SK-N-SH (cell line): ENCODE measurements at regions not wholly inside any gene's neighbourhood (a gene's known extent, or its start where the extent isn't known, plus 50 kb on each side); places are given as distances from the start of the nearest gene placed in this dataset.

Experiments
- CHD2 ChIP-seq: fragments of 150-350 bp; IDR thresholded peaks from 2 replicates; pipeline ENCODE4 v1.6.1; 2018; ENCODE audit warnings: low read length; ENCODE audit not compliant: partially characterized antibody
- EP300 ChIP-seq, 2 experiments: IDR thresholded peaks; 2 replicates each; pipeline versions ENCODE4 v1.4.0 to v1.6.1; 2012; ENCODE audit warnings: borderline replicate concordance in 1 of 2, low read depth in 1 of 2, low read length in 1 of 2
- GABPA ChIP-seq: IDR thresholded peaks from 2 replicates; pipeline ENCODE4 v1.4.0; 2012; ENCODE audit warnings: low read depth, mild to moderate bottlenecking
- RAD21 ChIP-seq: IDR thresholded peaks from 2 replicates; pipeline ENCODE4 v1.6.1; 2012; ENCODE audit warnings: mild to moderate bottlenecking, low read length
- TF ChIP-seq, protein P1 (sequence below): fragments of 200-600 bp; sonication (generic); IDR thresholded peaks from 2 replicates; pipeline ENCODE4 v1.6.1; 2017; ENCODE audit warnings: antibody characterized with exemption, mild to moderate bottlenecking, moderate library complexity
- TF ChIP-seq, protein P2 (sequence below): fragments of 150-350 bp; IDR thresholded peaks from 2 replicates; pipeline ENCODE4 v1.6.1; 2017; ENCODE audit warnings: antibody characterized with exemption, low read length, low read depth, borderline replicate concordance
- TF ChIP-seq, protein P3 (sequence below): IDR thresholded peaks from 2 replicates; pipeline ENCODE4 v1.6.1; 2012; ENCODE audit warnings: mild to moderate bottlenecking, low read depth, low read length, moderate library complexity

DNA sequence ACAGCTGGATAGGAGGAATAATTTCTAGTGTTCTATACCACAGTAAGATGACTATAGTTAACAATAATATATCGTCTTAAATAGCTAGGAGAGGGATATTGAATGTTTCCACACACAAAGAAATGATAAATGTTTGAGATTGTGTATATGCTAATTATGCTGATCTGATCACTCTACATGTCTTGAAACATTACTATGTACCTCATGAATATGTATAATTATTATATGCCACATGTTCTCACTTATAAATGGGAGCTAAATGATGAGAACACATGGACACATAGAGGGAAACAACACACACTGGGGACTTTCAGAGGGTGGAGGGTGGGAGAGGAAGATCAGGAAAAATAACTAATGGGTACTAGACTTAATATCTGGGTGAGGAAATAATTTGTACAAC, 53.2 kb upstream of the MAGEA4 start:
- TF ChIP-seq, protein P1, sequence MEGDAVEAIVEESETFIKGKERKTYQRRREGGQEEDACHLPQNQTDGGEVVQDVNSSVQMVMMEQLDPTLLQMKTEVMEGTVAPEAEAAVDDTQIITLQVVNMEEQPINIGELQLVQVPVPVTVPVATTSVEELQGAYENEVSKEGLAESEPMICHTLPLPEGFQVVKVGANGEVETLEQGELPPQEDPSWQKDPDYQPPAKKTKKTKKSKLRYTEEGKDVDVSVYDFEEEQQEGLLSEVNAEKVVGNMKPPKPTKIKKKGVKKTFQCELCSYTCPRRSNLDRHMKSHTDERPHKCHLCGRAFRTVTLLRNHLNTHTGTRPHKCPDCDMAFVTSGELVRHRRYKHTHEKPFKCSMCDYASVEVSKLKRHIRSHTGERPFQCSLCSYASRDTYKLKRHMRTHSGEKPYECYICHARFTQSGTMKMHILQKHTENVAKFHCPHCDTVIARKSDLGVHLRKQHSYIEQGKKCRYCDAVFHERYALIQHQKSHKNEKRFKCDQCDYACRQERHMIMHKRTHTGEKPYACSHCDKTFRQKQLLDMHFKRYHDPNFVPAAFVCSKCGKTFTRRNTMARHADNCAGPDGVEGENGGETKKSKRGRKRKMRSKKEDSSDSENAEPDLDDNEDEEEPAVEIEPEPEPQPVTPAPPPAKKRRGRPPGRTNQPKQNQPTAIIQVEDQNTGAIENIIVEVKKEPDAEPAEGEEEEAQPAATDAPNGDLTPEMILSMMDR = no peak
- no peak for TF ChIP-seq RAD21
- no peak for TF ChIP-seq GABPA
- TF ChIP-seq, protein P2, sequence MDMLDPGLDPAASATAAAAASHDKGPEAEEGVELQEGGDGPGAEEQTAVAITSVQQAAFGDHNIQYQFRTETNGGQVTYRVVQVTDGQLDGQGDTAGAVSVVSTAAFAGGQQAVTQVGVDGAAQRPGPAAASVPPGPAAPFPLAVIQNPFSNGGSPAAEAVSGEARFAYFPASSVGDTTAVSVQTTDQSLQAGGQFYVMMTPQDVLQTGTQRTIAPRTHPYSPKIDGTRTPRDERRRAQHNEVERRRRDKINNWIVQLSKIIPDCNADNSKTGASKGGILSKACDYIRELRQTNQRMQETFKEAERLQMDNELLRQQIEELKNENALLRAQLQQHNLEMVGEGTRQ = no peak
- TF ChIP-seq, protein P3, sequence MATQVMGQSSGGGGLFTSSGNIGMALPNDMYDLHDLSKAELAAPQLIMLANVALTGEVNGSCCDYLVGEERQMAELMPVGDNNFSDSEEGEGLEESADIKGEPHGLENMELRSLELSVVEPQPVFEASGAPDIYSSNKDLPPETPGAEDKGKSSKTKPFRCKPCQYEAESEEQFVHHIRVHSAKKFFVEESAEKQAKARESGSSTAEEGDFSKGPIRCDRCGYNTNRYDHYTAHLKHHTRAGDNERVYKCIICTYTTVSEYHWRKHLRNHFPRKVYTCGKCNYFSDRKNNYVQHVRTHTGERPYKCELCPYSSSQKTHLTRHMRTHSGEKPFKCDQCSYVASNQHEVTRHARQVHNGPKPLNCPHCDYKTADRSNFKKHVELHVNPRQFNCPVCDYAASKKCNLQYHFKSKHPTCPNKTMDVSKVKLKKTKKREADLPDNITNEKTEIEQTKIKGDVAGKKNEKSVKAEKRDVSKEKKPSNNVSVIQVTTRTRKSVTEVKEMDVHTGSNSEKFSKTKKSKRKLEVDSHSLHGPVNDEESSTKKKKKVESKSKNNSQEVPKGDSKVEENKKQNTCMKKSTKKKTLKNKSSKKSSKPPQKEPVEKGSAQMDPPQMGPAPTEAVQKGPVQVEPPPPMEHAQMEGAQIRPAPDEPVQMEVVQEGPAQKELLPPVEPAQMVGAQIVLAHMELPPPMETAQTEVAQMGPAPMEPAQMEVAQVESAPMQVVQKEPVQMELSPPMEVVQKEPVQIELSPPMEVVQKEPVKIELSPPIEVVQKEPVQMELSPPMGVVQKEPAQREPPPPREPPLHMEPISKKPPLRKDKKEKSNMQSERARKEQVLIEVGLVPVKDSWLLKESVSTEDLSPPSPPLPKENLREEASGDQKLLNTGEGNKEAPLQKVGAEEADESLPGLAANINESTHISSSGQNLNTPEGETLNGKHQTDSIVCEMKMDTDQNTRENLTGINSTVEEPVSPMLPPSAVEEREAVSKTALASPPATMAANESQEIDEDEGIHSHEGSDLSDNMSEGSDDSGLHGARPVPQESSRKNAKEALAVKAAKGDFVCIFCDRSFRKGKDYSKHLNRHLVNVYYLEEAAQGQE = no peak
- TF ChIP-seq CHD2 = no peak
- no peak for TF ChIP-seq EP300 (IDR thresholded peaks at IDR 0.05; ENCODE audit: borderline replicate concordance in 1 of 2, low read depth in 1 of 2, low read length in 1 of 2)
